ENCODE measurements at regions not wholly inside any gene's neighbourhood (a gene's known extent, or its start where the extent isn't known, plus 50 kb on each side); places are given as distances from the start of the nearest gene placed in this dataset.

- TF ChIP-seq CTCF (IDR thresholded peaks at IDR 0.05) (no peak), ZFX (IDR thresholded peaks at IDR 0.05; ENCODE audit: borderline replicate concordance) (no peak)
Observed at GRCh38 chr2:221195829-221196228, 376.3 kb downstream of the EPHA4 start.

Measured in 22Rv1 (cell line).